GM12878 (cell line): ENCODE measurements at regions not wholly inside any gene's neighbourhood (a gene's known extent, or its start where the extent isn't known, plus 50 kb on each side); places are given as distances from the start of the nearest gene placed in this dataset.

ENCODE experiments used
- ATAC-seq: fragments of 200-7000 bp; cut with Tn5 transposase; 3 replicates; pipeline ENCODE4 v1.9.1; 2020; ENCODE audit warnings: mild to moderate bottlenecking, moderate library complexity
- BruUV-seq: library from RNA; stranded (reverse); fragments of 400-500 nt; replicated peaks from 2 replicates; lab custom pipeline; 2021; lab: Mats Ljungman, UMichigan
- CTCF ChIA-PET: fragments of 300-600 bp; sonication (Branson Sonifier 250); formaldehyde crosslinking; extraction: SDS; loops from one replicate; lab custom pipeline; 2021; ENCODE audit warnings: inconsistent platforms; lab: Yijun Ruan, JAX
- POLR2A ChIA-PET: fragments of 350-600 bp; formaldehyde crosslinking; extraction: SDS; loops from one replicate; lab custom pipeline; 2021; ENCODE audit warnings: inconsistent platforms; lab: Charles Lee
- RAD21 ChIA-PET: fragments of 300-600 bp; sonication (Branson Sonifier 250); formaldehyde crosslinking; loops from one replicate; lab custom pipeline; 2023; ENCODE audit warnings: antibody characterized with exemption; ENCODE audit not compliant: unreplicated experiment; lab: Charles Lee
- SMC1A ChIA-PET: fragments of 300-600 bp; sonication (Branson Sonifier 250); formaldehyde crosslinking; loops from one replicate; lab custom pipeline; 2023; ENCODE audit not compliant: unreplicated experiment, uncharacterized antibody; lab: Charles Lee
- DNase-seq: peaks from one replicate; pipeline ENCODE4 v3.0.0-alpha.2; 2011; ENCODE audit warnings: low read depth, low spot score
- FAIRE-seq: peaks from 3 replicates; lab custom pipeline; 2011; peaks lifted over from hg19 to GRCh38; lab: Jason Lieb, UNC
- H2AFZ ChIP-seq: 2 replicates; pipeline ENCODE4 v1.6.0; 2011; ENCODE audit warnings: low read depth, low read length, control low read depth; ENCODE audit not compliant: control insufficient read depth
- H3K27ac ChIP-seq: 2 replicates; pipeline ENCODE4 v1.5.1; 2011; ENCODE audit warnings: control low read depth; ENCODE audit not compliant: control insufficient read depth, insufficient read depth
- H3K27me3 ChIP-seq, 2 experiments: replicated peaks in 1 of 2; 2 replicates each; pipeline versions ENCODE4 v1.6.0 to v1.6.1; 2011; ENCODE audit warnings: low read length in 1 of 2; ENCODE audit not compliant: control insufficient read depth in 2 of 2, insufficient read depth in 2 of 2
- H3K36me3 ChIP-seq, 2 experiments: 2 replicates each; pipeline ENCODE4 v1.5.1; 2011; ENCODE audit warnings: low read length in 1 of 2; ENCODE audit not compliant: control insufficient read depth in 2 of 2, insufficient read depth in 2 of 2
- H3K4me1 ChIP-seq: 2 replicates; pipeline ENCODE4 v1.6.1; 2011; ENCODE audit warnings: mild to moderate bottlenecking, low read length, moderate library complexity, mixed read lengths; ENCODE audit not compliant: control insufficient read depth, insufficient read depth
- H3K4me2 ChIP-seq: 2 replicates; pipeline ENCODE4 v1.6.0; 2011; ENCODE audit warnings: control low read depth; ENCODE audit not compliant: control insufficient read depth, insufficient read depth
- H3K4me3 ChIP-seq: fragments of 200-600 bp; sonication (generic); 2 replicates; pipeline ENCODE4 v1.5.1; 2016
- H3K79me2 ChIP-seq: 2 replicates; pipeline ENCODE4 v1.6.0; 2011; ENCODE audit warnings: low read length; ENCODE audit not compliant: control insufficient read depth, insufficient read depth
- H3K9ac ChIP-seq: 2 replicates; pipeline ENCODE4 v1.8.0; 2011; ENCODE audit warnings: low read length, control low read depth, mixed read lengths; ENCODE audit not compliant: control insufficient read depth, insufficient read depth
- H3K9me3 ChIP-seq: replicated peaks from 3 replicates; pipeline ENCODE4 v1.5.1; 2011; ENCODE audit warnings: mild to moderate bottlenecking, low read length; ENCODE audit not compliant: control insufficient read depth, insufficient read depth
- H4K20me1 ChIP-seq: 2 replicates; pipeline ENCODE4 v1.6.0; 2011; ENCODE audit not compliant: control insufficient read depth, insufficient read depth
- CEBPB ChIP-seq, 2 experiments: fragments of 150-350 bp in 1 of 2; IDR thresholded peaks; 2 replicates each; pipeline ENCODE4 v1.6.1; 2012 to 2014; ENCODE audit warnings: low read depth in 2 of 2, low read length in 2 of 2, borderline replicate concordance in 1 of 2, inconsistent platforms in 1 of 2
- HDAC6 ChIP-seq: fragments of 200-600 bp; sonication (generic); IDR thresholded peaks from one replicate; pipeline ENCODE4 v1.8.0; 2017; ENCODE audit warnings: antibody characterized with exemption; ENCODE audit not compliant: unreplicated experiment
- JUNB ChIP-seq: IDR thresholded peaks from 2 replicates; pipeline ENCODE4 v1.6.1; 2016; ENCODE audit warnings: antibody characterized with exemption, mild to moderate bottlenecking
- KLF5 ChIP-seq: fragments of 450-650 bp; IDR thresholded peaks from 2 replicates; pipeline ENCODE4 v1.6.1; 2014; ENCODE audit warnings: mild to moderate bottlenecking; ENCODE audit not compliant: partially characterized antibody
- MYC ChIP-seq: IDR thresholded peaks from 2 replicates; pipeline ENCODE4 v1.6.1; 2011; ENCODE audit warnings: mild to moderate bottlenecking, low read length, moderate library complexity, inconsistent platforms; ENCODE audit not compliant: insufficient read depth, insufficient replicate concordance, insufficient read length, severe bottlenecking
- NR2C2 ChIP-seq: IDR thresholded peaks from 2 replicates; pipeline ENCODE4 v1.6.1; 2011; ENCODE audit warnings: borderline replicate concordance, low read depth; ENCODE audit not compliant: control insufficient read depth, insufficient read length
- POU2F2 ChIP-seq: IDR thresholded peaks from 3 replicates; pipeline ENCODE4 v1.6.1; 2011; ENCODE audit warnings: low read depth, mild to moderate bottlenecking, low read length, borderline replicate concordance
- RCOR1 ChIP-seq: conservative IDR thresholded peaks from 2 replicates; pipeline ENCODE4 v1.6.1; 2012; ENCODE audit warnings: low read depth, low read length, improper control_type of control experiment
- RUNX3 ChIP-seq: IDR thresholded peaks from 2 replicates; pipeline ENCODE4 v1.6.1; 2012; ENCODE audit warnings: low read length, inconsistent platforms
- STAT3 ChIP-seq: IDR thresholded peaks from 2 replicates; pipeline ENCODE4 v1.6.1; 2011; ENCODE audit warnings: low read depth, low read length, improper control_type of control experiment
- TAF1 ChIP-seq: IDR thresholded peaks from 2 replicates; pipeline ENCODE4 v1.6.1; 2011; ENCODE audit warnings: mild to moderate bottlenecking, low read depth, low read length, borderline replicate concordance
- TCF12 ChIP-seq: IDR thresholded peaks from 2 replicates; pipeline ENCODE4 v1.6.1; 2011; ENCODE audit warnings: low read depth, mild to moderate bottlenecking, low read length
- WGBS: methylation state at CpG from one replicate; pipeline ENCODE4 v1.1.6; 2016; ENCODE audit warnings: low lambda C conversion rate; ENCODE audit not compliant: insufficient replicate concordance, insufficient coverage; ENCODE audit errors: missing lambda C conversion rate; 5-methylcytosine and 5-hydroxymethylcytosine counted together
- in situ Hi-C: fragments of 300-500 bp; cut with MboI; formaldehyde crosslinking; loops from 9 replicates; pipeline ENCODE4 v1.14.3; 2018; ENCODE audit warnings: mixed read lengths
- intact Hi-C: fragments of 100-400 bp; cut with micrococcal nuclease; formaldehyde crosslinking; loops from one replicate; pipeline ENCODE4 v1.14.2; 2022; ENCODE audit not compliant: unreplicated experiment
- TF ChIP-seq, protein P1 (sequence below): fragments of 450-650 bp; IDR thresholded peaks from 2 replicates; pipeline ENCODE4 v1.6.1; 2017; ENCODE audit warnings: mild to moderate bottlenecking, moderate library complexity
- TF ChIP-seq, protein P2 (sequence below): fragments of 450-650 bp; IDR thresholded peaks from 2 replicates; pipeline ENCODE4 v1.6.1; 2017; ENCODE audit warnings: antibody characterized with exemption, mild to moderate bottlenecking, moderate library complexity

DNA sequence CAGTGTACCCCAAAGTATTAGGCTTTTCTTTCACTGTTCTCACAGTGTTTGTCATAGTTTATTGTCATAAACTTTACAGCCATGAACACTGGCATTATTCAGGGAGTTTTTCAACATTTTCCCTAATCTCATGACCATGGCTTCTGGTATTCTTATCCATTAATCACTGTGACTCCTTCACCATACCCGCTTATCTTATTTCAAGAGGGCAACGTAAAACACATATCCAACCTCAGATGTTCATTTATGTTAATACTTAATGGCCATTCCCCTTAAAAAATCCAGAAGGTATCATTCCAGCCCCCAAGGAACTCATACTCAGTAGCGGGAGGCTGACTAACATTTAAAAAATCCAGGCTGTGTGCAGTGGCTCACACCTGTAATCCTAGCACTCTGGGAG is 78.5 kb upstream of the RGS4 start:
- no peaks in the 10 kb centered on the region for H4K20me1 ChIP-seq
- RAD21 ChIA-PET: no interaction called here

More for the DNA sequence above, 78.5 kb upstream of the RGS4 start:
- DNase-seq: no peak
- BruUV-seq: no TSS peak
- ATAC-seq: no peak
- TF ChIP-seq, protein P1, sequence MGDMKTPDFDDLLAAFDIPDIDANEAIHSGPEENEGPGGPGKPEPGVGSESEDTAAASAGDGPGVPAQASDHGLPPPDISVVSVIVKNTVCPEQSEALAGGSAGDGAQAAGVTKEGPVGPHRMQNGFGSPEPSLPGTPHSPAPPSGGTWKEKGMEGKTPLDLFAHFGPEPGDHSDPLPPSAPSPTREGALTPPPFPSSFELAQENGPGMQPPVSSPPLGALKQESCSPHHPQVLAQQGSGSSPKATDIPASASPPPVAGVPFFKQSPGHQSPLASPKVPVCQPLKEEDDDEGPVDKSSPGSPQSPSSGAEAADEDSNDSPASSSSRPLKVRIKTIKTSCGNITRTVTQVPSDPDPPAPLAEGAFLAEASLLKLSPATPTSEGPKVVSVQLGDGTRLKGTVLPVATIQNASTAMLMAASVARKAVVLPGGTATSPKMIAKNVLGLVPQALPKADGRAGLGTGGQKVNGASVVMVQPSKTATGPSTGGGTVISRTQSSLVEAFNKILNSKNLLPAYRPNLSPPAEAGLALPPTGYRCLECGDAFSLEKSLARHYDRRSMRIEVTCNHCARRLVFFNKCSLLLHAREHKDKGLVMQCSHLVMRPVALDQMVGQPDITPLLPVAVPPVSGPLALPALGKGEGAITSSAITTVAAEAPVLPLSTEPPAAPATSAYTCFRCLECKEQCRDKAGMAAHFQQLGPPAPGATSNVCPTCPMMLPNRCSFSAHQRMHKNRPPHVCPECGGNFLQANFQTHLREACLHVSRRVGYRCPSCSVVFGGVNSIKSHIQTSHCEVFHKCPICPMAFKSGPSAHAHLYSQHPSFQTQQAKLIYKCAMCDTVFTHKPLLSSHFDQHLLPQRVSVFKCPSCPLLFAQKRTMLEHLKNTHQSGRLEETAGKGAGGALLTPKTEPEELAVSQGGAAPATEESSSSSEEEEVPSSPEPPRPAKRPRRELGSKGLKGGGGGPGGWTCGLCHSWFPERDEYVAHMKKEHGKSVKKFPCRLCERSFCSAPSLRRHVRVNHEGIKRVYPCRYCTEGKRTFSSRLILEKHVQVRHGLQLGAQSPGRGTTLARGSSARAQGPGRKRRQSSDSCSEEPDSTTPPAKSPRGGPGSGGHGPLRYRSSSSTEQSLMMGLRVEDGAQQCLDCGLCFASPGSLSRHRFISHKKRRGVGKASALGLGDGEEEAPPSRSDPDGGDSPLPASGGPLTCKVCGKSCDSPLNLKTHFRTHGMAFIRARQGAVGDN: no peak
- TF ChIP-seq STAT3 (no peak), MYC (no peak), NR2C2 (no peak), RUNX3 (no peak), TCF12 (no peak), RCOR1 (no peak), JUNB (no peak), TAF1 (no peak), HDAC6 (no peak), POU2F2 (no peak), KLF5 (no peak), CEBPB (IDR thresholded peaks at IDR 0.05; ENCODE audit: borderline replicate concordance in 1 of 2, low read depth in 2 of 2, low read length in 2 of 2) (no peak)
- TF ChIP-seq, protein P2, sequence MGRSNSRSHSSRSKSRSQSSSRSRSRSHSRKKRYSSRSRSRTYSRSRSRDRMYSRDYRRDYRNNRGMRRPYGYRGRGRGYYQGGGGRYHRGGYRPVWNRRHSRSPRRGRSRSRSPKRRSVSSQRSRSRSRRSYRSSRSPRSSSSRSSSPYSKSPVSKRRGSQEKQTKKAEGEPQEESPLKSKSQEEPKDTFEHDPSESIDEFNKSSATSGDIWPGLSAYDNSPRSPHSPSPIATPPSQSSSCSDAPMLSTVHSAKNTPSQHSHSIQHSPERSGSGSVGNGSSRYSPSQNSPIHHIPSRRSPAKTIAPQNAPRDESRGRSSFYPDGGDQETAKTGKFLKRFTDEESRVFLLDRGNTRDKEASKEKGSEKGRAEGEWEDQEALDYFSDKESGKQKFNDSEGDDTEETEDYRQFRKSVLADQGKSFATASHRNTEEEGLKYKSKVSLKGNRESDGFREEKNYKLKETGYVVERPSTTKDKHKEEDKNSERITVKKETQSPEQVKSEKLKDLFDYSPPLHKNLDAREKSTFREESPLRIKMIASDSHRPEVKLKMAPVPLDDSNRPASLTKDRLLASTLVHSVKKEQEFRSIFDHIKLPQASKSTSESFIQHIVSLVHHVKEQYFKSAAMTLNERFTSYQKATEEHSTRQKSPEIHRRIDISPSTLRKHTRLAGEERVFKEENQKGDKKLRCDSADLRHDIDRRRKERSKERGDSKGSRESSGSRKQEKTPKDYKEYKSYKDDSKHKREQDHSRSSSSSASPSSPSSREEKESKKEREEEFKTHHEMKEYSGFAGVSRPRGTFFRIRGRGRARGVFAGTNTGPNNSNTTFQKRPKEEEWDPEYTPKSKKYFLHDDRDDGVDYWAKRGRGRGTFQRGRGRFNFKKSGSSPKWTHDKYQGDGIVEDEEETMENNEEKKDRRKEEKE: no peak
- Histone ChIP-seq H3K9me3 (no peaks in the 10 kb centered on the region), H3K27me3 (no peaks in the 10 kb centered on the region; a peak in 1 of 4 replicates), H3K36me3 (no peaks in the 10 kb centered on the region), H3K4me1 (no peaks in the 10 kb centered on the region), H2AFZ (no peak overlapping the region), H3K4me2 (no peak overlapping the region), H3K27ac (no peak overlapping the region), H3K9ac (no peak overlapping the region), H3K79me2 (no peaks in the 10 kb centered on the region), H3K4me3 (no peak overlapping the region)
- in situ Hi-C loops (loop anchor here (25.0 kb wide), 1 partner anchor 103 kb away; no protein-coding TSS in a partner anchor), intact Hi-C loops (no loop called here)
- no peak for FAIRE-seq
- POLR2A ChIA-PET: no interaction called here
- CTCF ChIA-PET: no interaction called here
- SMC1A ChIA-PET: interaction anchor here (0.7 kb wide), 1 partner anchor 1910 kb away, joined by 3 read pairs; no protein-coding TSS in a partner anchor
- WGBS: 54% methylated on average over 3 of the region's 3 CpGs
